ENCODE measurements at regions not wholly inside any gene's neighbourhood (a gene's known extent, or its start where the extent isn't known, plus 50 kb on each side); places are given as distances from the start of the nearest gene placed in this dataset.
"Not testable (repeated sequence)": the region's sequence is repeated elsewhere in the genome, so short reads cannot be mapped to it uniquely, and the experiment has no call there.

GRCh38 chr4:155574329-155574728 is 92.3 kb upstream of the GUCY1A1 start:
- TF ChIP-seq GATA3 (IDR thresholded peaks at IDR 0.05; ENCODE audit: borderline replicate concordance); CTCF (IDR thresholded peaks at IDR 0.05); RARB (CRISPR knock-in tag; IDR thresholded peaks at IDR 0.05); JUN (IDR thresholded peaks at IDR 0.05); REST (IDR thresholded peaks at IDR 0.05); USF2 (IDR thresholded peaks at IDR 0.05); MAZ (IDR thresholded peaks at IDR 0.05; ENCODE audit: borderline replicate concordance, low read depth, low read length); TP53 (CRISPR knock-in tag; IDR thresholded peaks at IDR 0.05); MAX (IDR thresholded peaks at IDR 0.05); SMC3 (IDR thresholded peaks at IDR 0.05); RAD21 (conservative IDR thresholded peaks at IDR 0.05 in 1 of 2, IDR thresholded peaks at IDR 0.05 in 1 of 2): not testable (repeated sequence)

Measured in A549 (cell line).